ENCODE measurements at regions not wholly inside any gene's neighbourhood (a gene's known extent, or its start where the extent isn't known, plus 50 kb on each side); places are given as distances from the start of the nearest gene placed in this dataset.
A peak's percentile ranks its signal among the peaks of the same experiment; 100 is the strongest.

DNA sequence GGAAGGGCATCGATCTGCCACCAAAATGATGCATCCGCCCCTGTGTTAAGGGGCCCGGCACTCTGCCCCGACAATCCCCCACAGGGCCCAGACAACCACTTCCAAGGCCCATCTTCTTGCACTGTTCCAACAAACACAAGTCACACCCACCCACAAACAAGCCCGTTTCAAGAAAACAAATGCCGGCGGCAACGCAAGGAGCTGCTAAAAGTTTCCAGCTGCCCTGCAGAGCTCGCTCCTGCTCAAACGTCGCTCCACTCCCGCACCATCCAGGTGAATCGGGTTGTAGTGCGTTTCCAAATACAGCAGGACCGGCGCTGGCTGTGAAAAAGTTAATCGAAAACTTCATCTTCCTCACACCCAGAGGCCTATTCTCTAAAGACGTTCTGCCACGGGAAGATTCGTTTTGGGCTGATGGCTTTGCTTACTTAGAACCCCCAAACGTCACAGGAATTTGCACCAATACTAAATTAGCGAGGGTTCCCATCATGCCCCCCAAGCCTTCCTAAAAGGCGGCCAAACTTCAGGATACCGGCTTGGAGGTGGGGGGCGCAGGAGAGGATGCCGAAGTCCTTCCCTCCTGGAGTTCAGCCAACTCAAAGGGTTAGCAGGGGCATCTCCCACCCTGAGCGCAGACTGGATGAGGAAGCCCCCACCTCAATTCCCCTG is 107.4 kb upstream of the DOCK9 start:
- Histone ChIP-seq H3K4me1 (ENCODE audit: control insufficient read depth, extremely low read depth, insufficient read depth, low read length) (peaks cover 14% of the 10 kb centered on the region), H3K4me3 (ENCODE audit: control insufficient read depth in 2 of 3, extremely low read depth in 1 of 3, insufficient read depth in 2 of 3, low read depth in 1 of 3, low read length in 3 of 3) (peak overlapping the region; percentile 56 to 81 (median 64)), H3K4me2 (ENCODE audit: control insufficient read depth, extremely low read depth, insufficient read depth, low read depth, low read length) (peak overlapping the region; percentile 74), H3K36me3 (ENCODE audit: control insufficient read depth in 2 of 2, extremely low read depth in 1 of 2, insufficient read depth in 2 of 2, low read length in 2 of 2) (no peaks in the 10 kb centered on the region), H2AFZ (ENCODE audit: control insufficient read depth, low read length) (no peak overlapping the region), H3K79me2 (ENCODE audit: control insufficient read depth, insufficient read depth, low read length) (peaks cover 56% of the 10 kb centered on the region), H3K9me1 (ENCODE audit: control insufficient read depth, extremely low read depth, insufficient read depth, low read length) (no peaks in the 10 kb centered on the region), H3K9ac (ENCODE audit: control insufficient read depth, extremely low read depth, insufficient read depth, low read length) (peak overlapping the region; percentile 74), H3K27me3 (ENCODE audit: control insufficient read depth, extremely low read depth, insufficient read depth, low read length) (no peaks in the 10 kb centered on the region), H3K27ac (ENCODE audit: control insufficient read depth, insufficient read depth, low read length) (peak overlapping the region; percentile 23), H4K20me1 (ENCODE audit: control insufficient read depth, extremely low read depth, insufficient read depth, low read length) (no peaks in the 10 kb centered on the region), H3K9me3 (ENCODE audit: control insufficient read depth, low read depth, low read length) (no peaks in the 10 kb centered on the region)
- dilution Hi-C loops (cut with MboI; ENCODE audit: extremely low pct_ligation_motif_present, low sequenced_read_pairs) = no loop called here
- no peak for TF ChIP-seq EZH2 (IDR thresholded peaks at IDR 0.05; ENCODE audit: low read length)
- TF ChIP-seq, protein P1, sequence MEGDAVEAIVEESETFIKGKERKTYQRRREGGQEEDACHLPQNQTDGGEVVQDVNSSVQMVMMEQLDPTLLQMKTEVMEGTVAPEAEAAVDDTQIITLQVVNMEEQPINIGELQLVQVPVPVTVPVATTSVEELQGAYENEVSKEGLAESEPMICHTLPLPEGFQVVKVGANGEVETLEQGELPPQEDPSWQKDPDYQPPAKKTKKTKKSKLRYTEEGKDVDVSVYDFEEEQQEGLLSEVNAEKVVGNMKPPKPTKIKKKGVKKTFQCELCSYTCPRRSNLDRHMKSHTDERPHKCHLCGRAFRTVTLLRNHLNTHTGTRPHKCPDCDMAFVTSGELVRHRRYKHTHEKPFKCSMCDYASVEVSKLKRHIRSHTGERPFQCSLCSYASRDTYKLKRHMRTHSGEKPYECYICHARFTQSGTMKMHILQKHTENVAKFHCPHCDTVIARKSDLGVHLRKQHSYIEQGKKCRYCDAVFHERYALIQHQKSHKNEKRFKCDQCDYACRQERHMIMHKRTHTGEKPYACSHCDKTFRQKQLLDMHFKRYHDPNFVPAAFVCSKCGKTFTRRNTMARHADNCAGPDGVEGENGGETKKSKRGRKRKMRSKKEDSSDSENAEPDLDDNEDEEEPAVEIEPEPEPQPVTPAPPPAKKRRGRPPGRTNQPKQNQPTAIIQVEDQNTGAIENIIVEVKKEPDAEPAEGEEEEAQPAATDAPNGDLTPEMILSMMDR (optimal IDR thresholded peaks at IDR 0.05 in 1 of 3, IDR thresholded peaks at IDR 0.05 in 1 of 3, conservative IDR thresholded peaks at IDR 0.05 in 1 of 3; ENCODE audit: extremely low read depth in 1 of 3, insufficient read depth in 2 of 3, low read length in 3 of 3) = no peak
- FAIRE-seq (peak; percentile 34), DNase-seq (ENCODE audit: low read depth, low spot score) (no peak)

DNA sequence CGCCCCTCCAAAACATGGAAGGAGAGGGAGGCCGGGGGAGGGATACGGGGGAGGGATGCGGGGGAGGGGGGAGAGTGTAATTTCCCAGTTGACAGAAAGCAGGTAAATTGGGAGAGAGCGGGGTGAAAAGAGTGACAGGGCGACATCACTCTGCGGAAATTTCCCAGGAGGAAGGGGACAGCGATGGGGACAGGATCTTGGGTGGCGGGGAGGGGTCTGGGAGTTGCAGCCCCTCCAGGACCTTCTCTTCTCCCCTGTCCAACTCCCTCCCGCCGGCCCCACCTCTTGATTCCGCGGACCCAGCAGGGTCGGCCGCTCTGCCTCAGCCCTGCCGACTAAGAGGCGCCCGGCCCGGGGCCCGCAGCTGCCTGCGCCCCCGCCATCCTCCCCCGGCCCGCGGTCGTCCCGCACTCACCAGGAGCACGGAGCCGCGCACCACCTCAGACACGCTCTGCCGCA is 108.0 kb upstream of the DOCK9 start:
- peaks cover 51% of the 10 kb centered on the region for H3K79me2 ChIP-seq (ENCODE audit: control insufficient read depth, insufficient read depth, low read length)
- H3K4me2 ChIP-seq (ENCODE audit: control insufficient read depth, extremely low read depth, insufficient read depth, low read depth, low read length) = peak overlapping the region; percentile 74
- H3K36me3 ChIP-seq (ENCODE audit: control insufficient read depth in 2 of 2, extremely low read depth in 1 of 2, insufficient read depth in 2 of 2, low read length in 2 of 2) = no peaks in the 10 kb centered on the region
- no peak for FAIRE-seq
- peak overlapping the region; percentile 74 for H3K9ac ChIP-seq (ENCODE audit: control insufficient read depth, extremely low read depth, insufficient read depth, low read length)
- H4K20me1 ChIP-seq (ENCODE audit: control insufficient read depth, extremely low read depth, insufficient read depth, low read length) = no peaks in the 10 kb centered on the region
- no peaks in the 10 kb centered on the region for H3K9me1 ChIP-seq (ENCODE audit: control insufficient read depth, extremely low read depth, insufficient read depth, low read length)
- DNase-seq (ENCODE audit: low read depth, low spot score) = no peak
- TF ChIP-seq, protein P1 (optimal IDR thresholded peaks at IDR 0.05 in 1 of 3, IDR thresholded peaks at IDR 0.05 in 1 of 3, conservative IDR thresholded peaks at IDR 0.05 in 1 of 3; ENCODE audit: extremely low read depth in 1 of 3, insufficient read depth in 2 of 3, low read length in 3 of 3) = no peak
- no peak for TF ChIP-seq EZH2 (IDR thresholded peaks at IDR 0.05; ENCODE audit: low read length)
- peak overlapping the region; percentile 53 for H3K27ac ChIP-seq (ENCODE audit: control insufficient read depth, insufficient read depth, low read length)
- dilution Hi-C loops (cut with MboI; ENCODE audit: extremely low pct_ligation_motif_present, low sequenced_read_pairs) = no loop called here
- H3K9me3 ChIP-seq (ENCODE audit: control insufficient read depth, low read depth, low read length) = no peaks in the 10 kb centered on the region
- H3K4me1 ChIP-seq (ENCODE audit: control insufficient read depth, extremely low read depth, insufficient read depth, low read length) = peaks cover 14% of the 10 kb centered on the region
- no peaks in the 10 kb centered on the region for H3K27me3 ChIP-seq (ENCODE audit: control insufficient read depth, extremely low read depth, insufficient read depth, low read length)
- H2AFZ ChIP-seq (ENCODE audit: control insufficient read depth, low read length) = no peak overlapping the region
- peak overlapping the region; percentile 56 to 81 (median 64) for H3K4me3 ChIP-seq (ENCODE audit: control insufficient read depth in 2 of 3, extremely low read depth in 1 of 3, insufficient read depth in 2 of 3, low read depth in 1 of 3, low read length in 3 of 3)
